H1 (cell line): ENCODE measurements at regions not wholly inside any gene's neighbourhood (a gene's known extent, or its start where the extent isn't known, plus 50 kb on each side); places are given as distances from the start of the nearest gene placed in this dataset.

ENCODE experiments used
- CTCF ChIA-PET: fragments of 300-600 bp; sonication (Branson Sonifier 250); formaldehyde crosslinking; loops from one replicate; lab custom pipeline; 2021; ENCODE audit not compliant: partially characterized antibody; lab: Charles Lee
- POLR2A ChIA-PET: fragments of 300-600 bp; sonication (Branson Sonifier 250); formaldehyde crosslinking; loops from one replicate; lab custom pipeline; 2021; ENCODE audit warnings: inconsistent platforms; ENCODE audit not compliant: partially characterized antibody; lab: Charles Lee
- DNase-seq, 2 experiments: peaks; one replicate each; pipeline versions ENCODE4 v3.0.0 to v3.0.0-alpha.2; 2010 to 2022; ENCODE audit warnings: low spot score in 2 of 2, low read depth in 1 of 2, mixed read lengths in 1 of 2
- FAIRE-seq: peaks from 2 replicates; lab custom pipeline; 2011; peaks lifted over from hg19 to GRCh38; lab: Jason Lieb, UNC
- H2AFZ ChIP-seq: 2 replicates; pipeline ENCODE4 v1.8.1; 2012; ENCODE audit warnings: low read length, inconsistent platforms
- H2AK5ac ChIP-seq: 2 replicates; pipeline ENCODE4 v1.6.1; 2013; ENCODE audit warnings: low read depth, low read length
- H2BK120ac ChIP-seq: replicated peaks from 2 replicates; pipeline ENCODE3; 2013; ENCODE audit warnings: low read depth, low read length, inconsistent platforms
- H2BK12ac ChIP-seq: 2 replicates; pipeline ENCODE4 v1.6.1; 2013; ENCODE audit warnings: low read depth, low read length
- H2BK15ac ChIP-seq: 2 replicates; pipeline ENCODE4 v1.6.1; 2013; ENCODE audit warnings: low read length
- H2BK20ac ChIP-seq: 2 replicates; pipeline ENCODE4 v1.6.1; 2013; ENCODE audit warnings: low read length
- H2BK5ac ChIP-seq: 2 replicates; pipeline ENCODE4 v1.6.1; 2013; ENCODE audit warnings: low read depth, low read length
- H3K14ac ChIP-seq: 2 replicates; pipeline ENCODE4 v1.6.1; 2013; ENCODE audit warnings: inconsistent platforms; ENCODE audit not compliant: insufficient read length
- H3K18ac ChIP-seq: 2 replicates; pipeline ENCODE4 v1.6.1; 2013; ENCODE audit warnings: low read length; ENCODE audit errors: extremely low read depth
- H3K23ac ChIP-seq: 2 replicates; pipeline ENCODE4 v1.6.1; 2013; ENCODE audit warnings: inconsistent platforms; ENCODE audit not compliant: insufficient read length
- H3K23me2 ChIP-seq: 2 replicates; pipeline ENCODE4 v1.6.1; 2013; ENCODE audit warnings: low read depth, low read length
- H3K27ac ChIP-seq: 2 replicates; pipeline ENCODE4 v1.6.1; 2011; ENCODE audit warnings: low read depth, low read length, inconsistent platforms
- H3K27me3 ChIP-seq, 4 experiments: replicated peaks in 1 of 4; 1 replicate in 1 of 4; 2 replicates in 3 of 4; pipeline versions ENCODE4 v1.6.1 to v1.8.1; 2011 to 2013; ENCODE audit warnings: low read length in 3 of 4, mild to moderate bottlenecking in 3 of 4, inconsistent platforms in 2 of 4, mixed read lengths in 2 of 4, moderate library complexity in 1 of 4; ENCODE audit not compliant: control insufficient read depth in 3 of 4, insufficient read depth in 3 of 4; ENCODE audit errors: extremely low read depth in 1 of 4
- H3K36me3 ChIP-seq, 4 experiments: 2 replicates each; pipeline versions ENCODE4 v1.6.1 to v1.8.1; 2011 to 2013; ENCODE audit warnings: mild to moderate bottlenecking in 4 of 4, low read length in 3 of 4, moderate library complexity in 2 of 4, control low read depth in 1 of 4, inconsistent platforms in 1 of 4; ENCODE audit not compliant: insufficient read depth in 4 of 4, control insufficient read depth in 2 of 4
- H3K4ac ChIP-seq: replicated peaks from 2 replicates; pipeline ENCODE3; 2013; ENCODE audit warnings: low read length, low read depth, mixed read lengths, inconsistent platforms; ENCODE audit not compliant: insufficient read length
- H3K4me1 ChIP-seq, 4 experiments: replicated peaks in 1 of 4; 1 replicate in 1 of 4; 2 replicates in 3 of 4; pipeline versions ENCODE4 v1.6.1 to v1.8.1; 2011 to 2013; ENCODE audit warnings: low read length in 3 of 4, inconsistent platforms in 2 of 4, mixed read lengths in 1 of 4; ENCODE audit not compliant: insufficient read depth in 4 of 4, control insufficient read depth in 3 of 4
- H3K4me2 ChIP-seq, 2 experiments: 2 replicates each; pipeline versions ENCODE4 v1.6.1 to v1.8.1; 2011 to 2013; ENCODE audit warnings: low read depth in 2 of 2, low read length in 2 of 2, control low read depth in 1 of 2, inconsistent platforms in 1 of 2, mild to moderate bottlenecking in 1 of 2; ENCODE audit not compliant: insufficient read depth in 1 of 2
- H3K4me3 ChIP-seq, 4 experiments: fragments of 200-600, 300-600 bp in 1 of 4; sonication (generic), shearing (Covaris generic), sonication (Bioruptor Twin) in 1 of 4; 2 replicates each; pipeline versions ENCODE4 v1.5.1 to v1.8.1; 2011 to 2016; ENCODE audit warnings: low read length in 4 of 4, low read depth in 3 of 4, control low read depth in 2 of 4, inconsistent platforms in 2 of 4, mild to moderate bottlenecking in 2 of 4, mixed read lengths in 1 of 4, moderate library complexity in 1 of 4; ENCODE audit not compliant: insufficient read depth in 2 of 4; ENCODE audit errors: extremely low read depth in 1 of 4
- H3K56ac ChIP-seq: replicated peaks from 2 replicates; pipeline ENCODE3; 2013; ENCODE audit warnings: low read depth, mild to moderate bottlenecking, mixed read lengths, low read length, inconsistent platforms; ENCODE audit not compliant: insufficient read length
- H3K79me1 ChIP-seq: 2 replicates; pipeline ENCODE4 v1.6.1; 2013; ENCODE audit warnings: low read depth, low read length, control low read depth
- H3K79me2 ChIP-seq, 2 experiments: 2 replicates each; pipeline versions ENCODE4 v1.6.1 to v1.8.1; 2012 to 2013; ENCODE audit warnings: low read length in 2 of 2, mild to moderate bottlenecking in 2 of 2, inconsistent platforms in 1 of 2; ENCODE audit not compliant: insufficient read depth in 2 of 2, control insufficient read depth in 1 of 2
- H3K9ac ChIP-seq, 4 experiments: replicated peaks in 1 of 4; 1 replicate in 1 of 4; 2 replicates in 3 of 4; pipeline versions ENCODE4 v1.6.1 to v1.8.1; 2011 to 2013; ENCODE audit warnings: low read depth in 3 of 4, low read length in 3 of 4, control low read depth in 2 of 4, mild to moderate bottlenecking in 2 of 4, moderate library complexity in 2 of 4, inconsistent platforms in 1 of 4; ENCODE audit errors: extremely low read depth in 1 of 4
- H3K9me3 ChIP-seq, 2 experiments: 2 replicates each; pipeline versions ENCODE4 v1.6.1 to v1.8.1; 2012 to 2013; ENCODE audit warnings: mild to moderate bottlenecking in 2 of 2, moderate library complexity in 2 of 2, control low read depth in 1 of 2, inconsistent platforms in 1 of 2, low read depth in 1 of 2, low read length in 1 of 2, mixed read lengths in 1 of 2; ENCODE audit not compliant: insufficient read depth in 2 of 2
- H4K20me1 ChIP-seq, 2 experiments: replicated peaks in 1 of 2; 2 replicates each; pipeline versions ENCODE3 to v1.8.1; 2011 to 2013; ENCODE audit warnings: inconsistent platforms in 2 of 2, low read length in 2 of 2, mild to moderate bottlenecking in 1 of 2; ENCODE audit not compliant: insufficient read depth in 2 of 2, control insufficient read depth in 1 of 2
- H4K5ac ChIP-seq: 2 replicates; pipeline ENCODE4 v1.6.1; 2013; ENCODE audit warnings: low read length, low read depth, mixed read lengths, inconsistent platforms; ENCODE audit not compliant: insufficient read length
- H4K8ac ChIP-seq: 2 replicates; pipeline ENCODE4 v1.8.0; 2013; ENCODE audit warnings: mild to moderate bottlenecking, moderate library complexity, low read length, inconsistent platforms; ENCODE audit not compliant: insufficient read depth; ENCODE audit errors: extremely low read depth
- H4K91ac ChIP-seq: replicated peaks from 2 replicates; pipeline ENCODE3; 2013; ENCODE audit warnings: low read length, mixed read lengths, inconsistent platforms; ENCODE audit not compliant: insufficient read length
- CBX5 ChIP-seq: fragments of 300-800, 300-1000 bp; sonication (generic); IDR thresholded peaks from 2 replicates; pipeline ENCODE4 v1.7.1; 2016; ENCODE audit warnings: antibody characterized with exemption, low read length, low read depth
- CEBPB ChIP-seq: IDR thresholded peaks from 2 replicates; pipeline ENCODE4 v1.6.1; 2012; ENCODE audit warnings: low read depth, low read length
- EGR1 ChIP-seq: IDR thresholded peaks from 2 replicates; pipeline ENCODE4 v1.6.1; 2011; ENCODE audit warnings: low read depth, low read length, borderline replicate concordance
- EP300 ChIP-seq, 2 experiments: IDR thresholded peaks; 1 replicate in 1 of 2; 2 replicates in 1 of 2; pipeline ENCODE4 v1.6.1; 2011 to 2012; ENCODE audit warnings: low read depth in 2 of 2, low read length in 2 of 2, mild to moderate bottlenecking in 2 of 2, borderline replicate concordance in 1 of 2, inconsistent platforms in 1 of 2, moderate library complexity in 1 of 2
- HDAC6 ChIP-seq: IDR thresholded peaks from one replicate; pipeline ENCODE4 v1.7.1; 2012; ENCODE audit warnings: low read depth, mild to moderate bottlenecking, inconsistent platforms, low read length, moderate library complexity
- KDM5A ChIP-seq: fragments of 200-600 bp; IDR thresholded peaks from 2 replicates; pipeline ENCODE4 v1.7.1; 2012; ENCODE audit warnings: mild to moderate bottlenecking, low read length, inconsistent platforms, mixed read lengths
- NRF1 ChIP-seq: IDR thresholded peaks from 2 replicates; pipeline ENCODE4 v1.6.1; 2011; ENCODE audit warnings: mild to moderate bottlenecking, low read depth, low read length, improper control_type of control experiment
- POLR2A ChIP-seq, 2 experiments: IDR thresholded peaks; 1 replicate in 1 of 2; 2 replicates in 1 of 2; pipeline ENCODE4 v1.6.1; 2011; ENCODE audit warnings: low read depth in 2 of 2, low read length in 2 of 2, mild to moderate bottlenecking in 2 of 2; ENCODE audit errors: control extremely low read depth in 1 of 2
- RNF2 ChIP-seq: fragments of 200-900, 300-1000 bp; sonication (generic); IDR thresholded peaks from 2 replicates; pipeline ENCODE4 v1.7.1; 2016; ENCODE audit warnings: borderline replicate concordance, low read depth, mild to moderate bottlenecking, antibody characterized with exemption, low read length; ENCODE audit not compliant: poor library complexity, severe bottlenecking; ENCODE audit errors: missing control alignments
- RXRA ChIP-seq: IDR thresholded peaks from 2 replicates; pipeline ENCODE4 v1.6.1; 2011; ENCODE audit warnings: low read depth, mild to moderate bottlenecking, low read length, moderate library complexity; ENCODE audit not compliant: insufficient read depth
- SAP30 ChIP-seq: fragments of 300-600 bp; sonication (generic); IDR thresholded peaks from 2 replicates; pipeline ENCODE4 v1.7.1; 2012; ENCODE audit warnings: low read length, moderate library complexity, mild to moderate bottlenecking, inconsistent platforms; ENCODE audit not compliant: insufficient read depth, insufficient replicate concordance
- TEAD4 ChIP-seq: IDR thresholded peaks from 2 replicates; pipeline ENCODE4 v1.6.1; 2012; ENCODE audit warnings: low read depth, low read length, inconsistent platforms, mixed read lengths
- YY1 ChIP-seq: IDR thresholded peaks from 2 replicates; pipeline ENCODE4 v1.6.1; 2011; ENCODE audit warnings: low read depth, mild to moderate bottlenecking, low read length
- TF ChIP-seq, protein P1 (sequence below): IDR thresholded peaks from 2 replicates; pipeline ENCODE4 v1.6.1; 2012; ENCODE audit warnings: inconsistent platforms

DNA sequence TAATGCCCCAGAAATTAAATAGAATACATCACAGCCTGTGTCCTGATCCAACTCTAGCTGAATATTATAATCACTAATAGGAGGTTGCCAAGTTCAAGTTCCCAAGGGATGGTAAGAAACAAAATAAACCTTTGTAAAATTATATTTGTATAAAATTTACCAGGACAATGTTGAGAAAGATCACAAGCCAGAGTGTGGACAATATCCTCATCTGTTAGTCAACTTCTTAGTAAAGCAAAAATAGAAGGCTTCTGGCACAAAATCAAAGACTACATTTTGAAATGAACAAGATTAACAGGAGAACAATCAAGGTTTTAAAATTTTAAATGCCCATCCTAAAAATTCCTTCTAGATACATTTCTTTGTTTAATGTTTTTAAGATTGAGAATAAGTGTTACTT is 290.4 kb upstream of the HSF2 start:
- no peaks in the 10 kb centered on the region for H3K36me3 ChIP-seq
- H3K56ac ChIP-seq = no peak overlapping the region
- H2AFZ ChIP-seq = no peak overlapping the region
- no peak overlapping the region for H3K14ac ChIP-seq
- H3K79me2 ChIP-seq = no peaks in the 10 kb centered on the region
- H2BK15ac ChIP-seq = no peak overlapping the region
- no peak overlapping the region for H3K18ac ChIP-seq
- no peak for FAIRE-seq
- no peak overlapping the region for H2BK120ac ChIP-seq
- no peaks in the 10 kb centered on the region for H3K9me3 ChIP-seq
- ChIA-PET POLR2A (no interaction called here), CTCF (interaction anchor here (1.0 kb wide), 1 partner anchor 76 kb away, joined by 3 read pairs; no protein-coding TSS in a partner anchor)
- H3K27ac ChIP-seq = no peak overlapping the region
- no peak overlapping the region for H2BK12ac ChIP-seq
- H3K23me2 ChIP-seq = no peaks in the 10 kb centered on the region
- TF ChIP-seq NRF1 = no peak
- no peak for TF ChIP-seq KDM5A
- TF ChIP-seq HDAC6 = no peak
- no peak for TF ChIP-seq CBX5
- no peak for TF ChIP-seq YY1
- TF ChIP-seq EGR1 = no peak
- no peak for TF ChIP-seq CEBPB
- no peak for TF ChIP-seq SAP30
- TF ChIP-seq RXRA = no peak
- TF ChIP-seq EP300 (IDR thresholded peaks at IDR 0.05; ENCODE audit: borderline replicate concordance in 1 of 2, low read depth in 2 of 2, low read length in 2 of 2) = no peak
- no peak for TF ChIP-seq TEAD4
- no peak for TF ChIP-seq RNF2
- TF ChIP-seq, protein P1, sequence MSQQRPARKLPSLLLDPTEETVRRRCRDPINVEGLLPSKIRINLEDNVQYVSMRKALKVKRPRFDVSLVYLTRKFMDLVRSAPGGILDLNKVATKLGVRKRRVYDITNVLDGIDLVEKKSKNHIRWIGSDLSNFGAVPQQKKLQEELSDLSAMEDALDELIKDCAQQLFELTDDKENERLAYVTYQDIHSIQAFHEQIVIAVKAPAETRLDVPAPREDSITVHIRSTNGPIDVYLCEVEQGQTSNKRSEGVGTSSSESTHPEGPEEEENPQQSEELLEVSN = no peak
- TF ChIP-seq POLR2A (IDR thresholded peaks at IDR 0.05; ENCODE audit: control extremely low read depth in 1 of 2, low read depth in 2 of 2, low read length in 2 of 2) = no peak
- no peak overlapping the region for H3K23ac ChIP-seq
- H2AK5ac ChIP-seq = no peak overlapping the region
- no peak overlapping the region for H4K8ac ChIP-seq
- H3K4me1 ChIP-seq = no peaks in the 10 kb centered on the region
- H3K4ac ChIP-seq = no peak overlapping the region
- no peaks in the 10 kb centered on the region for H3K79me1 ChIP-seq
- no peak overlapping the region for H3K4me2 ChIP-seq
- no peak for DNase-seq
- H4K5ac ChIP-seq = no peak overlapping the region
- H4K91ac ChIP-seq = no peak overlapping the region
- H2BK5ac ChIP-seq = no peak overlapping the region
- no peak overlapping the region for H3K4me3 ChIP-seq
- no peaks in the 10 kb centered on the region for H4K20me1 ChIP-seq
- H3K27me3 ChIP-seq = no peaks in the 10 kb centered on the region
- no peak overlapping the region for H2BK20ac ChIP-seq
- H3K9ac ChIP-seq = no peak overlapping the region
